ENCODE measurements at regions not wholly inside any gene's neighbourhood (a gene's known extent, or its start where the extent isn't known, plus 50 kb on each side); places are given as distances from the start of the nearest gene placed in this dataset.

GRCh38 chr1:182143154-182143657 is 81.7 kb upstream of the ZNF648 start:
- peak overlapping the region; percentile 18 for H3K27ac Mint-ChIP-seq (ENCODE audit: unreplicated experiment)
- peak; percentile 97 for DNase-seq
- H3K9me3 Mint-ChIP-seq (ENCODE audit: unreplicated experiment): peaks cover 2% of the 10 kb centered on the region
- H3K27me3 Mint-ChIP-seq (ENCODE audit: unreplicated experiment): no peaks in the 10 kb centered on the region
- no peak overlapping the region for H3K4me3 Mint-ChIP-seq (ENCODE audit: unreplicated experiment)
- TF ChIP-seq CTCF (IDR thresholded peaks at IDR 0.05; ENCODE audit: partially characterized antibody, unreplicated experiment): peak; percentile 98
- H3K4me1 Mint-ChIP-seq (ENCODE audit: low read depth, unreplicated experiment): peaks cover 12% of the 10 kb centered on the region
- no peaks in the 10 kb centered on the region for H3K36me3 Mint-ChIP-seq (ENCODE audit: unreplicated experiment)

- no peak for DNase-seq
- Mint-ChIP-seq H3K4me1 (ENCODE audit: low read depth, unreplicated experiment) (peaks cover 12% of the 10 kb centered on the region), H3K36me3 (ENCODE audit: unreplicated experiment) (no peaks in the 10 kb centered on the region), H3K27me3 (ENCODE audit: unreplicated experiment) (no peaks in the 10 kb centered on the region), H3K4me3 (ENCODE audit: unreplicated experiment) (no peak overlapping the region), H3K9me3 (ENCODE audit: unreplicated experiment) (peaks cover 2% of the 10 kb centered on the region), H3K27ac (ENCODE audit: unreplicated experiment) (no peak overlapping the region)
- no peak for TF ChIP-seq CTCF (IDR thresholded peaks at IDR 0.05; ENCODE audit: partially characterized antibody, unreplicated experiment)
Measured at GRCh38 chr1:182142621-182143020, 81.1 kb upstream of the ZNF648 start.

- TF ChIP-seq CTCF (IDR thresholded peaks at IDR 0.05; ENCODE audit: partially characterized antibody, unreplicated experiment): no peak
- H3K36me3 Mint-ChIP-seq (ENCODE audit: unreplicated experiment): no peaks in the 10 kb centered on the region
- no peak for DNase-seq
- no peak overlapping the region for H3K27ac Mint-ChIP-seq (ENCODE audit: unreplicated experiment)
- H3K27me3 Mint-ChIP-seq (ENCODE audit: unreplicated experiment): no peaks in the 10 kb centered on the region
- H3K4me1 Mint-ChIP-seq (ENCODE audit: low read depth, unreplicated experiment): peaks cover 12% of the 10 kb centered on the region
- peaks cover 2% of the 10 kb centered on the region for H3K9me3 Mint-ChIP-seq (ENCODE audit: unreplicated experiment)
- no peak overlapping the region for H3K4me3 Mint-ChIP-seq (ENCODE audit: unreplicated experiment)
Measured at GRCh38 chr1:182141040-182141439, 79.5 kb upstream of the ZNF648 start.

GRCh38 chr1:182139496-182139895 is 78.0 kb upstream of the ZNF648 start:
- Mint-ChIP-seq H3K36me3 (ENCODE audit: unreplicated experiment) (no peaks in the 10 kb centered on the region), H3K9me3 (ENCODE audit: unreplicated experiment) (peaks cover 2% of the 10 kb centered on the region), H3K4me1 (ENCODE audit: low read depth, unreplicated experiment) (peaks cover 6% of the 10 kb centered on the region), H3K27me3 (ENCODE audit: unreplicated experiment) (no peaks in the 10 kb centered on the region), H3K4me3 (ENCODE audit: unreplicated experiment) (no peak overlapping the region), H3K27ac (ENCODE audit: unreplicated experiment) (no peak overlapping the region)
- TF ChIP-seq CTCF (IDR thresholded peaks at IDR 0.05; ENCODE audit: partially characterized antibody, unreplicated experiment): no peak
- no peak for DNase-seq

GRCh38 chr1:182137546-182137945 is 76.0 kb upstream of the ZNF648 start:
- TF ChIP-seq CTCF (IDR thresholded peaks at IDR 0.05; ENCODE audit: partially characterized antibody, unreplicated experiment): no peak
- no peaks in the 10 kb centered on the region for H3K4me1 Mint-ChIP-seq (ENCODE audit: low read depth, unreplicated experiment)
- H3K36me3 Mint-ChIP-seq (ENCODE audit: unreplicated experiment): no peaks in the 10 kb centered on the region
- DNase-seq: no peak
- H3K27me3 Mint-ChIP-seq (ENCODE audit: unreplicated experiment): no peaks in the 10 kb centered on the region
- no peak overlapping the region for H3K4me3 Mint-ChIP-seq (ENCODE audit: unreplicated experiment)
- H3K9me3 Mint-ChIP-seq (ENCODE audit: unreplicated experiment): no peaks in the 10 kb centered on the region
- H3K27ac Mint-ChIP-seq (ENCODE audit: unreplicated experiment): no peak overlapping the region

Data from glutamatergic neuron (in vitro differentiated cells).